GM12864 (cell line): ENCODE measurements at regions not wholly inside any gene's neighbourhood (a gene's known extent, or its start where the extent isn't known, plus 50 kb on each side); places are given as distances from the start of the nearest gene placed in this dataset.

ENCODE experiments used
- DNase-seq: peaks from one replicate; pipeline ENCODE4 v3.0.0-alpha.2; 2011; ENCODE audit warnings: low read depth
- H3K4me3 ChIP-seq: 2 replicates; pipeline ENCODE4 v1.5.1; 2011; ENCODE audit warnings: mild to moderate bottlenecking, low read depth, low read length, control low read depth
- TF ChIP-seq, protein P1 (sequence below): IDR thresholded peaks from 2 replicates; pipeline ENCODE4 v1.5.1; 2011; ENCODE audit warnings: low read depth, mild to moderate bottlenecking, moderate library complexity, low read length, control low read depth, inconsistent platforms; ENCODE audit errors: missing control alignments

DNA sequence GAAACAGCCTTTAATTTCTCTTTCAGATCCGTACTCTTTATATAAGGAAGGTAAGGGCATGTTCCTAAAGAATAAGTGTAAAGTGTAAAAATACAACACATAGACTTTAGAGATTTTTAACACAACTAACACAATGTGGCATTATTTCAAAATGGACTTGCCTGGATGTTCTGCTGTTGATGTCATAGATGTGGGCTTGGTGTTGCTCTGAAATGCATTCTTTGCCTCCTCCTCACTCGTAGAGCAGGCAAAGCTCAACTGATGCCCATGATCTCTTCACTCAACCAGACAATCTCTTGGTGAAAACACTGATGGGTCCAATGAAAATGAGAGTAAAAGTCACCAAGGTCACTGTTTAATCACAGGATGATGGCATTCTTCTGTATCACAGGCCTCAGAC is 174.2 kb upstream of the TCERG1L start:
- TF ChIP-seq, protein P1, sequence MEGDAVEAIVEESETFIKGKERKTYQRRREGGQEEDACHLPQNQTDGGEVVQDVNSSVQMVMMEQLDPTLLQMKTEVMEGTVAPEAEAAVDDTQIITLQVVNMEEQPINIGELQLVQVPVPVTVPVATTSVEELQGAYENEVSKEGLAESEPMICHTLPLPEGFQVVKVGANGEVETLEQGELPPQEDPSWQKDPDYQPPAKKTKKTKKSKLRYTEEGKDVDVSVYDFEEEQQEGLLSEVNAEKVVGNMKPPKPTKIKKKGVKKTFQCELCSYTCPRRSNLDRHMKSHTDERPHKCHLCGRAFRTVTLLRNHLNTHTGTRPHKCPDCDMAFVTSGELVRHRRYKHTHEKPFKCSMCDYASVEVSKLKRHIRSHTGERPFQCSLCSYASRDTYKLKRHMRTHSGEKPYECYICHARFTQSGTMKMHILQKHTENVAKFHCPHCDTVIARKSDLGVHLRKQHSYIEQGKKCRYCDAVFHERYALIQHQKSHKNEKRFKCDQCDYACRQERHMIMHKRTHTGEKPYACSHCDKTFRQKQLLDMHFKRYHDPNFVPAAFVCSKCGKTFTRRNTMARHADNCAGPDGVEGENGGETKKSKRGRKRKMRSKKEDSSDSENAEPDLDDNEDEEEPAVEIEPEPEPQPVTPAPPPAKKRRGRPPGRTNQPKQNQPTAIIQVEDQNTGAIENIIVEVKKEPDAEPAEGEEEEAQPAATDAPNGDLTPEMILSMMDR = no peak
- no peak overlapping the region for H3K4me3 ChIP-seq
- no peak for DNase-seq

DNA sequence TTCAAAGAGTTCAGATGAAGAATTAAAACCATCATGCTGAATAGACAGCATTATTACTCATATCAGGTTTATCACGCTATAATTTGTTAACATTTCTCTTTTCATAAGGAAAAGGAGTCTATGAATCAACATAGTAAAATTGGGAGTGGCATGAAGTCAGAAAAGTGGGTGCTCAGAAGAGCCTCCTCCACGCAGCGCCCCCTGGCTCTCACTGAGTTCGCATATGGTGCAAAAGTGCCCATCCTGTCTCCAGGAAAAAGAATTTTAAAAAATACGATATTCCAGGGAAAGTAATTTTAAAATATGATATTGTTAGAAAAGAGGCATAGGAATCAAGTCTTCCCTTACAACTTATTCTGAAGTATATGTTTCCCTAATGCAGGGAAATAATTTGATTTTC is 176.3 kb upstream of the TCERG1L start:
- H3K4me3 ChIP-seq = no peak overlapping the region
- no peak for DNase-seq
- TF ChIP-seq, protein P1 = no peak

DNA sequence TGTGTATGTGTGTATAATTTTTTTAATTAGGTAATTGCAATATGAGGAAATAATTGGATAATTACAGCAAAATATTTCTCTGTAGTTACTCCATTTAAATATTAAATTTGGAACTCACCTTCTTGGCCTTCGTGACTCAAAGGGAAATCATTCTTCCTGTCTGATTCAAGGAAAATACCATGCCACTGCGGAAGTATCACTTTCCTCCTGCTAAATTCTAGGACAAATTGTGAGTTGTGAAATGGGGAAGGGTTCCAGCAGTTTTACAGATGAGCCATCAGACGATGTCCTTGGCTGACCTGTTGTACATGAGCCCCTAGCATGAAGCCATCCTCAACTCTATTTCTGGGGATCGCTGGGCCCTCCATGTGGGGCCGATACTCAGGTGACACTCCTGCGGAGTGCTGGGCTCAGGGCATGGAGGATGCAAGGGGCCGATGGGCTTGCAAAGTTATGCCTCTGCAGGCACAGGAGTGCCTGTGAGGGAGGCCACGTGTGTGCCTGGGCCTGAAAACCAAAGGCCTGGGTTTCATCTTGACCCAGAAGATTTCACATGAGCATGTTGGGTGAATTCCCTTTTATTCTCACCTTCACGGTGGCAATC is 179.6 kb upstream of the TCERG1L start:
- no peak overlapping the region for H3K4me3 ChIP-seq
- no peak for DNase-seq
- TF ChIP-seq, protein P1 = no peak

DNA sequence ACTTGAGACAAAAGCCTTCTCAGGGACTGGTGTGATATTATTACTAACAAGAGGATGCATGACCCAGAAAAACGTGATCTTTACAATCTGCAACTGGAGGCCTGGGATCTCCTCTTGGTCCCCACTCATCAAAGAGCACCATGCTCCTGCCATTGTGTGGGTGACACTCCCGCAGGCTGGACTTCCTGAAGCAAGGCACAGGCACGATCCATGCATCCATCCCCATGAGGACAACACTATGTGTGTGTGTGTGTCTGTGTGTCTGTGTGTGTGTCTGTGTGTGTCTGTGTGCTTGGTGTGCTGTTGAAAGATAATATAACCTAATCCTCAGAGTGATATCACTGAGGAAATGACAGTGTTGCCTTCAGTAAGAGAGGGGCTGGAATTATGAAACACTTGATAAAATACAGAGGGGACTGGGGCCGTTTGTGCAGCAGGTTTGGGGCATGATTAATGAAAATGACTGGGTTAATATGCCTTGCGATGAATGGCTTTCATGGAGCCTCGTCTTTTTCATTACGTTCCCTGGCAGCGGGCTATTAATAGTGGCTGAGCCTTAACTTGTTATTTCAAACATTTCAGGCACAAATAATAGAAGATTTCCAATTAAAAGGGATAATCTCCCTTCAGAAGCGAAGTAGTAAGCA is 180.8 kb upstream of the TCERG1L start:
- no peak for DNase-seq

DNA sequence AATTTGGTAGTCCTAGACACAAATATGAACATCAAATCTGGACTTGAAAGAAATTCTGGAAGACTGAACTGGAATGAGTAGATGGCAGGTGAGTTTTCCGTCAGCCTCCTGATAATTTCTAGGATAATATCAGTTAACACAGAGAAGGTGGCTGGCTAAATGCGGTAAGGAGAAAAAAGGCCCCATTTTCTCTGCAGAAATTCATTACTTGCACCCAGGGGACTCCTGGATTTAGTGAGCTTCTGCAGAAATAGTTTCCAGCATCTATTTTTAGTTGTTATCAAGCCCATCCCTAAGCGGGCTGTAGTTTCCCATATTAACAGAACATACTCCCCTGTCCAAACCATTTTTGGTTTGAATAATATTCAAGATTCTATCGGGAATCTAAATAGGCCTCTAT is 181.9 kb upstream of the TCERG1L start:
- no peak overlapping the region for H3K4me3 ChIP-seq
- TF ChIP-seq, protein P1 = no peak
- no peak for DNase-seq

More for the DNA sequence above, 180.8 kb upstream of the TCERG1L start:
- H3K4me3 ChIP-seq = no peak overlapping the region
- TF ChIP-seq, protein P1 = no peak

DNA sequence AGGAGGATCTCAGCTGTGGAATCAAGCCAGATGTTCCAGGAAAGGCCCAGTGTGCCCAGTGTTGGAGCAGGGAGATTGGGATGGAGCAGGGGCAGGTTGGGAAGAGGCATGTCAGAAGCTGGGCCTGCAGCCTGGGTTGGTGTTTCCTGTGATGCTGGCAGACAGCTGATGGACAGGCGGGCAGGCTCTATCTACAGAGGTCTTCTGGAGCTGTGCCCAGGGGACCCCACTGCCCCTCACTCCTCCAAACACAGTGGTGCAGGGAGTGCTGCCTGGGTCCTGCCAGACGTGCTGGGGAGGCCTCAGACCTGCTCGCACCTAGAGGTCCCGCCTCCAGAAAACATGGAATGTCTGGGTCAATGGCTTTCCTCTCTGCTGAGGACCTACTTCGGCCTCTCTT is 182.9 kb upstream of the TCERG1L start:
- TF ChIP-seq, protein P1 = no peak
- no peak overlapping the region for H3K4me3 ChIP-seq
- no peak for DNase-seq

DNA sequence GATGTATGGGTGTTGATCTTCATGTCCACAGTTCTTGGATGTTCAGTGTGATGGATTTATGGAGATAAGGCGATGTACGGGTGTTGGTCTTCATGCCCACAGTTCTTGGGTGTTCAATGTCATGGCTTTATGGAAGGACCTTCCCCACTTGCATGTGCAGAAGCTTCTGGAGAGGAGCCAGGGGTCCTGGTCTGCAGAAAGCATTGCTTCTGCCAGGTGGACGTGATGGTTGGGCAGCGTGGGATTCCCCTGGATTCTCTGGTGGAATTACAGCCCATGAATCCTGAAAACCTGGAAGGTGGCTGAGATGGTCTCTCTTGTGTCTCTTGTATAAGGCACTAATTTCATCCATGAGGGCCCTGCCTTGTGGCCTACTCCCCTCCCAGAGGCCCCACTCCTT is 183.7 kb upstream of the TCERG1L start:
- TF ChIP-seq, protein P1 = no peak
- no peak for DNase-seq
- H3K4me3 ChIP-seq = no peak overlapping the region
